Caki2 (cell line): ENCODE measurements at regions not wholly inside any gene's neighbourhood (a gene's known extent, or its start where the extent isn't known, plus 50 kb on each side); places are given as distances from the start of the nearest gene placed in this dataset.
"Not testable (repeated sequence)": the region's sequence is repeated elsewhere in the genome, so short reads cannot be mapped to it uniquely, and the experiment has no call there.

Experiments
- DNase-seq: peaks from one replicate; pipeline ENCODE4 v3.0.0-alpha.2; 2015; ENCODE audit warnings: low read depth
- in situ Hi-C: cut with HindIII; loops from 2 replicates; pipeline ENCODE4 v1.10.0; 2016; ENCODE audit warnings: low sequenced_read_pairs, low pct_unique_long_range_greater_than_20kb, mixed read lengths

DNA sequence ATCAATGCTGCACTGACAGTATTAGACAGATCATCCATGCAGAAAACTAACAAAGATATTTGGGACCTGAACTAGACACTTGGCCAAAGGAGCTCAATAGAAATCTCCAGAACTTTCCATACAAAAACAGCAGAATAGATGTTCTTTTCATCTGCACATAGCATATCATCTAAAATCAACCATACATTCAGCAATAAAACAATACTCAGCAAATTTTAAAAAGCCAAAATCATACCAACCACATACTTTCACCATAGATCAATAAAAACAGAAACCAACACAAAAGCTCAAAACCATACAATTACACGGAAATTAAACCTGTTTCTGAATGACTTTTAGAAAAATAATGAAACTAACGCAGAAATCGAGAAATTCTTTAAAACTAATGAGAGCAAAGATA lies 592.6 kb downstream of the SLITRK5 start:
- DNase-seq: no peak
- in situ Hi-C loops: no loop called here

DNA sequence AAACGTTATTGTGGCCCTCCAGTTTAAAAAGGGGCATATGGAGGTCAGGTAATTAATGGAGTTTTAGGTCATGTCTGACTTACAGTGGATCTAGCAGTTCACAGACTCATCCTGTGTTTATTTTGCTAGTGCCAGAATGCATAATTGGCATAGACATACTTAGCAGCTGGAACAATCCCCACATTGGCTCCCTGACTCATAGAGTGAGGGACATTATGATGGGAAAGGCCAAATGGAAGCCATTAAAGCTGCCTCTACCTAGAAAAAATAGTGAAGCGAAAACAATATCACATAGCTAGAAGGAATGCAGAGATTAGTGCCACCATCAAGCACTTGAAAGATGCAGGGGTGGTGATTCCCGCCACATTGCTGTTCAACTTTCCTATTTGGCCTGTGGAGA lies 610.7 kb downstream of the SLITRK5 start:
- DNase-seq: peak; percentile 18
- in situ Hi-C loops: no loop called here

DNA sequence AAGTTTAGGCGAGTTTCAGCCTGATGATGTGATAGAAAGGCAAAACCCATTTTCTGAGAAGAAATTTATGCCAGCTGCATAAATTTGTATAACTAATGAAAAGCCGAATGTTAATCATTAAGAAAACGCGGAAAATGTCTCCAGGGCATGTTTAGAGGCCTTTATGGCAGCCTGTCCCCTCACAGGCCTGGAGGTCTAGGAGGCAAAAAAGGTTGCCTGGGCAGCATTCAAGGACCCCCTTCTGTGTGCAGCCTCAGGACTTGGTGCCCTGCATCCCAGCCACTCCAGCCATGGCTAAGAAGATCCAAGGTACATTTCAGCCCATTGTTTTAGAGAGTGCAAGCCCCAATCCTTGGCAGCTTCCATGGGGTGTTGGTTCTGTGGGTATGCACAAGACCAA lies 614.2 kb downstream of the SLITRK5 start:
- DNase-seq: no peak
- in situ Hi-C loops: no loop called here

DNA sequence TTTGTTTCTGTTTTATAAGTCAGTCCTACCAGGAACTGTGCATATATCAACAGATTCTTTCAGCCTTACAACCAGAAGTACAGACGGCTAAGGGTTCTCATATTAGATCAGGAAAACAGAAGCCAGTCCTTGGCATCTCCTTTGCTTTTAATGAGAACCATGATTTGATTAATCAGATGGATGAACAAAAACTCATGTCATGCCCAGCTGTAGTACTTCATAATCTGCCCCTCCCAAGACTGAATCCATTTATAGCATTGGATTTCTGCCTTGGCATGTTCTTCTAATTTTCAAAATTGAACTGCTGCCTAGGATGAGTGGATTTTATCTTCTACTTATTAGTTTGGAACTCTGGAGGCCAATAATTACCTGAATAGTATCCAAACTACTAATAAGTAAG lies 617.2 kb downstream of the SLITRK5 start:
- DNase-seq: no peak
- in situ Hi-C loops: no loop called here

DNA sequence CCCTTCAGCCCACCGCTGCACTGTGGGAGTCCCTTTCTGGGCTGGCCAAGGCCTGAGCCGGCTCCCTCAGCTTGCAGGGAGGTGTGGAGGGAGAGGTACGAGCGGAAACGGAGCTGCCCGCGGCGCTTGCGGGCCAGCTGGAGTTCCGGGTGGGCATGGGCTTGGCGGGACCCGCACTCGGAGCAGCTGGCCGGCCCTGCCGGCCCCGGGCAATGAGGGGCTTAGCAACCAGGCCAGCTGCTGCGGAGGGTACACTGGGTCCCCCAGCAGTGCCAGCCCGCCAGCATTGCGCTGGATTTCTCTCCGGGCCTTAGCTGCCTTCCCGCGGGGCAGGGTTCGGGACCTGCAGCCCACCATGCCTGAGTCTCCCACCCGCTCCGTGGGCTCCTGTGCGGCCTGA lies 620.6 kb downstream of the SLITRK5 start:
- in situ Hi-C loops, DNase-seq: not testable (repeated sequence)

DNA sequence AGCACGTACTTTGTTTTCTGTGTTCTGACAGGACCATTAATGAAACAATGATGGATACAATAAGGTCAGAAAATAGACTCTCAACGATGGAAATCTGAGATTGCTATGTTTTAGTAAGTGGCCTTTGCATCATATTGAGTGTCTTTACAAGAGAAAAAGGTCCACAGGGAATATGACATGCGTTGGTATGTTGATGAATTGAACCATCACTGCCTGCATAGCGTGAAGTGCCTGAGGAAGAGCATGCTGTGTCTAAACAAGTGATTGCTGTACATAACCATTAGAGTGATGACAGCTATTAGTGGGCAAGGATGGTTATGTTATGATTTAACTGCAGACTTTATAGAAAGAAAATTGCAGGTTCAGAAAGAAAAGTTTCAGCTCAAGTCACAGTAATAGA lies 623.2 kb downstream of the SLITRK5 start:
- no peak for DNase-seq
- in situ Hi-C loops: no loop called here

DNA sequence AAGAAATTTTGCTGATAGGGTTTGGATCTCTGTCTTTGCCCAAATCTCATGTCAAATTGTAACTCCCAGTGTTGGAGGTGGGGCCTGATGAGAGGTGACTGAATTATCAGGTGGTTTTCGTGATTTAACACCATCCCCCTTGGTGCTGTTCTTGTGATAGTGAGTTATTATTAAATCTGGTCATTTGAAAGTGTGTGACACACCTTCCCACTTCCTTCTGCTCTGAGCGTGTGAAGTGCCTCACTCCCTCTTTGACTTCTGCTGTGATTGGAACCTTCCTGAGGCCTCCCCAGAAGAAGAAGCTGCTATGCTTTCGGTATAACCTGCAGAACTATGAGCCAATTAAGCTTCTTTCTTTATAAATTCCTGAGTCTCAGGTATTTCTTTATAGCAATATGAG lies 632.0 kb downstream of the SLITRK5 start:
- in situ Hi-C loops: no loop called here
- DNase-seq: no peak

DNA sequence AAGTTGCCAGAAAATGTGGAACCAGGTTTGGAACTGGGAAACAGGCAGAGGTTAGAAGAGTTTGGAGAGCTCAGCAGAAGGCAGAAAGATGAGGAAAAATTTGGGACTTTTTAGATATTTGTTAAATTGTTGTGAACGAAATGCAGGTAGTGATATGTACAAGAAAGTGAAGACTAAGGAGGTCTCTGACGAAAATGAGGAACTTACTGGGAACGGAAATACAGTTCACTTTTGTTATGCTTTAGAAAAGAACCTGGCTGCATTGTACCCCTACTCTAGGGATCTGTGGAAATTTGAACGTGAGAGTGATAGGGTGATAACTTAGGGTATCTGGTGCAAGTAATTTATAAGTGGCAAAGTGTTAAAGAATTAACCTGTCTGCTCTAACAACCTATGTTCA lies 632.4 kb downstream of the SLITRK5 start:
- in situ Hi-C loops: no loop called here
- no peak for DNase-seq

DNA sequence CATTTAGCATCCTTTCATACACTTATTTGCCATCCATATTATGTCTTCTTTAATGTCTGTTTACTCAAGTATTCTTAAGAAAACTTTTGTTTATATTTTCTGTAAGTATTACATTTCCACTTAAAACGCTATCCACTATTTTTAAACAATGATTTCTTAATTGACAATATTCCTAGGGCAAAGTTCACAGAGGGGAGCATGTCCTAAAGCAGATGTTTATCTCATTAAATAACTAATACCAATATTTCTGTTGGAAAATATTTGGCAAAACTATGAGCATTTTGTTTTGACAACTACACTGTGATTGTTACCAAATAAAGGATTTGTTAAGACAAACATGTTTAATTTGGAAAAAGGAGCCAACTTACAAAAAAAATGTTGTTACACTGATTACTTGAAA lies 643.3 kb downstream of the SLITRK5 start:
- in situ Hi-C loops: no loop called here
- no peak for DNase-seq

DNA sequence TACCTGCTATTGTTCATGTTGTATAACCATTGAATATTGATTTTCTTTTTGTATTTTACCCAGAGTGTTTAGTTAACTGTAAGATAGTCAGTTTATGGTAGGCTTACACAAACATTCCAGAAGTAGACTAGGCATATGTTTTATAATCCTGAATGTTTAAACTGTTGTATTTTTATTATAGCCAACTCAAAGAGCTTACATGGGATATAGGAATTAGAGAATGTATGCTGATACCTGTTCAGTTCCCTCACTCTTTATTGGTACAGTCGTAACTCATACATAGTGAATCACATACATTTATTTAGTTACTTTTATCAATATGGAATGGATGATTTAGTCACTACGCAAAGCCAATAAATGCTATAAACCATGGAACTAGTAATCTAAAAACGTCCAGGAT lies 657.9 kb downstream of the SLITRK5 start:
- DNase-seq: no peak
- in situ Hi-C loops: no loop called here

DNA sequence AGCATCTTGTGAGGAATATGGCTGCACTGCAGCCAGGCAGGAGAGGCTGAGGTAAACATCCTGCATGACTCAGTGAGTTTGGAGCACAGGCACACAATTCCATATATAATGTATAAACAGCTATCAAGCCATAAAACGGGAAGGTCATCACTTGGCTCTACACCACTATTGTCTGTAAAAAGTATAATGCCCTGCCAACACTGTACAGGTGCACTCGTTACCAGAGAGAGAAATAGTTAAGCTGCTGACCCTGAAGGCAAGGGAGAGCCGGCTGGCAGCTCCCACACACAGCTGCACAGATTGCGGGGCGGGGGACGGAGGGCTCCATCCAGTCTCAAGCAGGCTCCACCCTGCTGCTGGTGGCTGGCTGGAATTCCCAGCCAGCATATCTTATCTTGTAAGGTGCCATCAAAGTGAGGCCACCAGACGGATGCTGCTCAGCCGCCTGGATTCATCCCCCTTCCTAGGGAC lies 668.1 kb downstream of the SLITRK5 start:
- in situ Hi-C loops: no loop called here
- no peak for DNase-seq

DNA sequence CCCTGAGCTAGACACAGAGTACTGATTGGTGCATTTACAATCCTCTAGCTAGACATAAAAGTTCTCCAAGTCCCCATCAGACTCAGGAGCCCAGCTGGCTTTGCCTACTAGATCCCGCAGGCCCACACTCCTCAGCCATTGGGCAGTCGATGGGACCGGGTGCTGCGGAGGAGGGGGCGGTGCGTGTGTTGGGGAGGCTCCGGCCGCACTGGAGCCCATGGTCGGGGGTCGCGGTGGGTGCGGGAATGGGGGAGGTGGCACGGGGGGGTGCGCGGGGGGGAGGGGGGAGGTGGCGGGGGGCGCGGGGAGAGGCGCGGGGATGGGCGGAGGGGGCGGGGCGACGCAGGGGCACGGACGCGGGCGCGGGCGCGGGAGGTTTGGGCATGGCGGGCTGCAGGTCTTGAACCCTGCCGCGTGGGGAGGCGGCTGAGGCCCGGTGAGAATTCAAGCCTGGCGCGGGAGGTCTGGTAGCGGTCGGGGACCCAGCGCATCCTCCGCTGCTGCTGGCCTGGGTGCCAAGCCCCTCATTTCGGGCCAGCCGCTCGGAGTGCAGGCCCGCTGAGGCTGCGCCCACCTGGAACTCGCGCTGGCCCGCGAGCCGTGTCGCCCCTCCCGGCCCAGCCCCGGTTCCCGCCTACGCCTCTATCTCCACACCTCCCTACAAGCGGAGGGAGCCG lies 674.1 kb downstream of the SLITRK5 start:
- in situ Hi-C loops: no loop called here

DNA sequence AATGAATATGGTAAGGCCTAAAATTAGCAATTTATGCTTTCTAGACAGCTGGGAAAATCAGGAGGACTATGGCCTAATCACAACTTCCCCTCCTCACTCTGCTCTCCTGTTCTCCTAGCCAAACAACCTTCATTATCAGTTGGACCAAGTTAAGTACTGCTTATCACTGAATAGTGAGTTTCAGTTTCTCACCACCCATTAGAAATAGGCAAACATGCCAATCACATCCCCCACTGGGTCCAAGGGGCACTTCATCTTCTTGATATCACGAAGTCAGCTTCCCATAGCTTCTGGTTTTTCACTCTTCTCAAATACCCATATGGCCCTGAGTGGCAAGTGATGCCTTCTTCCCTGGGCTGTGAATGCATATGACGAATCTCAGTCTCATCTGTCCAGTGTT lies 689.6 kb downstream of the SLITRK5 start:
- in situ Hi-C loops: no loop called here
- no peak for DNase-seq

More for the DNA sequence above, 674.1 kb downstream of the SLITRK5 start:
- DNase-seq: no peak

DNA sequence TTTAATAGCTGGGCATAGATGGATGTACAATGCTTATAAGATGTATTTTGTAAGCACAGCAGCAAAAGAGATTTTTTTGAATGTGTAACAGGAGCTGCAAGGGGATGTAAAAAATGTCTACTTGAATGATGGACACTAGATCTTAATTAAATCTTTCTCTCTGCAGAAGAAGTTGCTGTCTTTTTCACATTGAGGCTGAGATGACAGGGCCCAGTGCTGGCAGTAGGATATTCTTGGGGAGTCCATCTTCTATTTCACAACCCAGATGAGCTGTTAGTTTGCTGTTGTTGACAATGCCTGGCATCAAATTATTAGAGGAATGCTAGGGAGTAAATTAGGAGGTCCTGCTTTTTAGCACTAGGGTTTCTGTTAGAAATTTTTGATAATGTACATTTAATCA lies 698.7 kb downstream of the SLITRK5 start:
- no peak for DNase-seq
- in situ Hi-C loops: no loop called here

DNA sequence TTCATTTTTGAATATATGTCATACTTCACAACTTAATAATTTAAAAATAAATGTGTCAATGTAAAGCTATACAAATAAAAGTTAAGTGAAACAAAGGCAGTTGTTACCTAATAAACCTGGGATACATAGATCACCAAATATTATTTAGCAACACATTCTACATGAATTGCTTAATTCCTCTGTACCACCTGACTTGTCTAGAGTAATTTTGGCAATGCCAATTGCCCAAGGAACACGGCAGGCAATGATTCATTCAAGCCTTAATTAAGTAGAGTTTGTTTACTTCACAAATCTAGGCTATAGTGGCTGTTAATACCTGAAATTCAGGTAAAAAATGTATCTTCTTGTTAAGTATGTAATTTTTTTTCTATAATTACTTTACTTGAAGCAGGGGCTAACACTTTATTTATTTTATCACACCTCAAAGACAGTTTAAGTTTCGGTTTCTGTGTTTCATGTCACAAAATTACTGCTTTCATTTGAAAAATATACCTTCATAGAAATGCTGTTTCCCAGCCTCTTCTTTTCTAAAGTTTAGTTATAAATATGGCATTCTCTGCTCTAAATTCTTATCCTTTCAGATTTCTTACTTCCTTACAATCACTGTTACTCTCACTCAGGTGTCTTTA lies 705.7 kb downstream of the SLITRK5 start:
- no peak for DNase-seq
- in situ Hi-C loops: no loop called here

DNA sequence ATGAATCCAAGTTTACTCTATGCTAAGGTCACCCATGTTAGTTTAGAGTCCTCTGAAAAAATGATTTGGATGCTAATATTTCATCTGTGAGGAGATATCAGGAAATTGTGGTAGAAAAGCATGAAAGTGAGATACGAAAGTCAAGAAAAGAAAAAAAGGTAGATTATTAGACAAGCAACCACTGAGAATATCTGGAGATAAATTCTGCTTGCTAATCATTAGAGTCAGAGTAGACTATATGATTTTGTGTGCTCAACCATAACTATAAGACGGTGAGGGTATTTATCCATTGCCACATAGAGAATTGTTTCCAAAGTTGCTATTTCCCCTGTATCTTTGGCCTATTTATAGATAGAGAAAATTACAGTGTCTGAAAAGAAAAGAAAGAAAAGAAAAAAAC lies 706.7 kb downstream of the SLITRK5 start:
- in situ Hi-C loops: no loop called here
- DNase-seq: no peak

DNA sequence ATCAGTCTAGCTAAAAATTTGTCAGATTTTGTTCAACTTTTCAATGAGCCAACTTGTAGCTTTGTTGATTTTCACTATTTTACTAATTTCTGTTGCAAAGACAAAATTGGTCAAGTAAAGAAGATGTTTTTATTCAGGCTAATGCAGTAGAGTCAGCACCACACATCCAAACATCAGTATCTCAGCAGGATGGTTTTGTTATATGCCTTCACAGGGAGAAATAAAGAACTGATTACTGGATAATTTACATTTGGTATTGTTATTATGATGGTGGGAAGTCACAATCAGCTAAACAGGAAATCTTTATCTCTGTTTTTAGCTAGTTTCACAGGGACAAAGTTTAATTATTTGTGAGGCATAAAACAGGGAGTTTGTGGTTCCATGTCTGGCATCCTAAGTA lies 713.4 kb downstream of the SLITRK5 start:
- DNase-seq: no peak
- in situ Hi-C loops: no loop called here

DNA sequence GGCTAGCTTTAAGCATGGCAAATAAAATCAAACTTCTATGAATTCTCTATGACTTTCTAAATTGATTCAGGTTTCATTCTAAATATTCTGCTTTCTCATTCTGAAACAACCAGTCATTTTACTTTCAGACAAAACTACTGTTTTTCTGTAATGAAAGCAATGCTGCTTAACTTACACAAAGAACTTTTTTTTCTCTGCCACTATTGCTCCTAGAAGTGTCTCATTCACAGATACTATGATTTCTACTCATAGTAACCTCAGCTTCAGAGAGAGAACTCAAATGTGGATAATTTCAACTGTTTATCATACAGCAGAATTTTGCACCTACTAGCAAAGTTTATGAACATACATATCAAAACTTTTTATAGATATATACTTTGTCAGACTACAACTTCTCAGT lies 724.6 kb downstream of the SLITRK5 start:
- in situ Hi-C loops: no loop called here
- DNase-seq: no peak

DNA sequence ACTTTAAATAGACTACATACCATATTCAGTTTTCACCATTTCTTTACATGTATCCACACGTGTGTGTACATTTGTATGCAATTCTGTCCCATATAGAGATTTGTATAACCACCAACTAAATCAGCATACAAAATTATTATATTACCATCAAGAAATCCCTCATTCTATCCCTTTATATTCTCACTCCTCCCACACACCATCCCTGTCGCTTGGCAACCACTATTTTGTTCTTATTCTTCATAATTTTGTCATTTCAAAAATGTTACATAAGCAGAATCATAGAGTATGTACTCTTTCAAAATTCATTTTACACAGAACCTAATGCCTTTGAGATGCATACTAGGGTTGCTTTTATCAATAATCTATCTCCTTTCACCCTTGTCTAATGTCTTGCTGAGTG lies 740.5 kb downstream of the SLITRK5 start:
- in situ Hi-C loops: no loop called here
- no peak for DNase-seq

DNA sequence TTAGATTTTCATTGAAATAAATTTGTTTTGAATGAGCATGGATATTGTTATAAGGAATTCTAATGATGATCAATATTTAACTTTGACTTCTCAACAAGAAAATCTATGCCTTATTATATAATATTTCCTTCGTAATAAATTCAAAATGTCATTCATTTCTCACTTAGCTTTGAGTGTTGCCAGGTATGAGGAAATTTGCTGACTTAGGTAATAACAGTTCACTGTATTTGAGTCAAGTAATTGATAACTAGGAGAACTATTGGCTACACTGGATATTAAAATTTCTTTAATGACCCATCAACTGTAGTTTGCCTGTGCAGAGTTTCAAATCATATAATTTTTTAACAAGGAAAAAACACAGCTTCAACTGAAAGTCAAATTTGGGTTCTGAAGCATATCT lies 746.6 kb downstream of the SLITRK5 start:
- in situ Hi-C loops: no loop called here
- no peak for DNase-seq
